ENCODE measurements at regions not wholly inside any gene's neighbourhood (a gene's known extent, or its start where the extent isn't known, plus 50 kb on each side); places are given as distances from the start of the nearest gene placed in this dataset.

GRCh38 chr4:30941641-30942040 lies 221.5 kb downstream of the PCDH7 start:
- TF ChIP-seq EZH2 (IDR thresholded peaks at IDR 0.05; ENCODE audit: insufficient read depth, poor library complexity, severe bottlenecking) (no peak), EZH2phosphoT487 (IDR thresholded peaks at IDR 0.05; ENCODE audit: insufficient read depth, low read depth) (no peak)
